Right atrium auricular region (tissue), 2 donors: ENCODE measurements at regions not wholly inside any gene's neighbourhood (a gene's known extent, or its start where the extent isn't known, plus 50 kb on each side); places are given as distances from the start of the nearest gene placed in this dataset.

Experiments used
- DNase-seq: peaks from one replicate; pipeline ENCODE4 v3.0.0-alpha.2; 2019; ENCODE audit warnings: low spot score
- H3K27ac ChIP-seq, 2 donors: fragments of 200-600 bp; sonication (generic); 1 replicate in 1 of 2; 2 replicates in 1 of 2; pipeline ENCODE4 v1.5.1; 2016 to 2019
- H3K27me3 ChIP-seq, 2 donors: fragments of 200-600 bp; sonication (generic); one replicate each; pipeline versions ENCODE4 v1.5.1 to v1.6.0; 2017 to 2019
- H3K36me3 ChIP-seq: fragments of 200-600 bp; sonication (generic); one replicate; pipeline ENCODE4 v1.5.1; 2016
- H3K4me1 ChIP-seq, 2 donors: fragments of 200-600 bp; sonication (generic); one replicate each; pipeline versions ENCODE4 v1.5.1 to v1.6.0; 2017 to 2019
- H3K4me3 ChIP-seq, 2 donors: fragments of 200-600 bp; sonication (generic); 1 replicate in 1 of 2; 2 replicates in 1 of 2; pipeline ENCODE4 v1.5.1; 2017 to 2019; ENCODE audit warnings: mild to moderate bottlenecking in 1 of 2, moderate library complexity in 1 of 2
- H3K9me3 ChIP-seq, 2 donors: fragments of 200-600 bp; sonication (generic); one replicate each; pipeline ENCODE4 v1.5.1; 2019
- TF ChIP-seq, protein P1 (sequence below), 2 donors: fragments of 200-600 bp; sonication (generic); IDR thresholded peaks; one replicate each; pipeline ENCODE4 v1.5.1; 2019; ENCODE audit warnings: antibody characterized with exemption in 2 of 2

GRCh38 chr5:120848883-120849282 lies 384.8 kb downstream of the PRR16 start:
- TF ChIP-seq, protein P1, sequence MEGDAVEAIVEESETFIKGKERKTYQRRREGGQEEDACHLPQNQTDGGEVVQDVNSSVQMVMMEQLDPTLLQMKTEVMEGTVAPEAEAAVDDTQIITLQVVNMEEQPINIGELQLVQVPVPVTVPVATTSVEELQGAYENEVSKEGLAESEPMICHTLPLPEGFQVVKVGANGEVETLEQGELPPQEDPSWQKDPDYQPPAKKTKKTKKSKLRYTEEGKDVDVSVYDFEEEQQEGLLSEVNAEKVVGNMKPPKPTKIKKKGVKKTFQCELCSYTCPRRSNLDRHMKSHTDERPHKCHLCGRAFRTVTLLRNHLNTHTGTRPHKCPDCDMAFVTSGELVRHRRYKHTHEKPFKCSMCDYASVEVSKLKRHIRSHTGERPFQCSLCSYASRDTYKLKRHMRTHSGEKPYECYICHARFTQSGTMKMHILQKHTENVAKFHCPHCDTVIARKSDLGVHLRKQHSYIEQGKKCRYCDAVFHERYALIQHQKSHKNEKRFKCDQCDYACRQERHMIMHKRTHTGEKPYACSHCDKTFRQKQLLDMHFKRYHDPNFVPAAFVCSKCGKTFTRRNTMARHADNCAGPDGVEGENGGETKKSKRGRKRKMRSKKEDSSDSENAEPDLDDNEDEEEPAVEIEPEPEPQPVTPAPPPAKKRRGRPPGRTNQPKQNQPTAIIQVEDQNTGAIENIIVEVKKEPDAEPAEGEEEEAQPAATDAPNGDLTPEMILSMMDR (IDR thresholded peaks at IDR 0.05): no peak
- no peaks in the 10 kb centered on the region for H3K27me3 ChIP-seq
- no peak for DNase-seq
- H3K9me3 ChIP-seq: no peaks in the 10 kb centered on the region
- no peaks in the 10 kb centered on the region for H3K36me3 ChIP-seq
- no peaks in the 10 kb centered on the region for H3K4me1 ChIP-seq
- no peak overlapping the region for H3K27ac ChIP-seq
- H3K4me3 ChIP-seq: no peak overlapping the region

GRCh38 chr5:120852222-120852860 lies 388.2 kb downstream of the PRR16 start:
- no peak for DNase-seq
- Histone ChIP-seq H3K4me3 (no peak overlapping the region), H3K4me1 (no peaks in the 10 kb centered on the region), H3K27ac (no peak overlapping the region), H3K27me3 (no peaks in the 10 kb centered on the region), H3K36me3 (no peaks in the 10 kb centered on the region), H3K9me3 (no peaks in the 10 kb centered on the region)
- TF ChIP-seq, protein P1 (IDR thresholded peaks at IDR 0.05): no peak

GRCh38 chr5:120866997-120867396 lies 402.9 kb downstream of the PRR16 start:
- no peak for DNase-seq
- H3K4me3 ChIP-seq: no peak overlapping the region
- no peaks in the 10 kb centered on the region for H3K36me3 ChIP-seq
- no peak overlapping the region for H3K27ac ChIP-seq
- H3K4me1 ChIP-seq: no peaks in the 10 kb centered on the region
- TF ChIP-seq, protein P1 (IDR thresholded peaks at IDR 0.05): no peak
- no peaks in the 10 kb centered on the region for H3K27me3 ChIP-seq
- no peaks in the 10 kb centered on the region for H3K9me3 ChIP-seq

- TF ChIP-seq, protein P1 (IDR thresholded peaks at IDR 0.05): no peak
Observed at GRCh38 chr5:120869831-120870230, 405.7 kb downstream of the PRR16 start.

DNA sequence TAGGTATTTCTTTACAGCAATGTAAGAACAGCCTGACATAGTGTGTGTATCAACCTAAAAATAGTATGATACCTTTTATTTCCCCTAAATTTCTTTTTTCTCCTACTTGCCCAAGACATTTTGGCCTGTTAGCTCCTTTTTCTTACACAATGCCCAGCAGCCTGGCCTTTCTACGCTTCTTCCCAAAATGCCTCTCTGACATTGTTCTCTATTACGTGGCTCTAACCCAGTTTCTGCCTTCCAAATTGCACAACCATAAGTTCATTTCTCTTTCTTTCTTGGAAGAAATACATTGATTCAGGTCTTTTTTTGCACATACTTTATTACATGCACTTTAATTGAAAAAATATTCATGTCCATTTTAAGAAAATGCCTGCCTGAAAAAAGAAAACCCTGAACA lies 408.2 kb downstream of the PRR16 start:
- TF ChIP-seq, protein P1 (IDR thresholded peaks at IDR 0.05): no peak
- no peaks in the 10 kb centered on the region for H3K27me3 ChIP-seq
- no peaks in the 10 kb centered on the region for H3K4me1 ChIP-seq
- H3K9me3 ChIP-seq: no peaks in the 10 kb centered on the region
- H3K4me3 ChIP-seq: no peak overlapping the region
- DNase-seq: no peak
- H3K27ac ChIP-seq: no peak overlapping the region
- no peaks in the 10 kb centered on the region for H3K36me3 ChIP-seq

More at GRCh38 chr5:120869831-120870230, 405.7 kb downstream of the PRR16 start:
- no peak overlapping the region for H3K4me3 ChIP-seq
- DNase-seq: no peak
- H3K4me1 ChIP-seq: no peaks in the 10 kb centered on the region
- H3K9me3 ChIP-seq: no peaks in the 10 kb centered on the region
- no peaks in the 10 kb centered on the region for H3K36me3 ChIP-seq
- H3K27me3 ChIP-seq: no peaks in the 10 kb centered on the region
- no peak overlapping the region for H3K27ac ChIP-seq

DNA sequence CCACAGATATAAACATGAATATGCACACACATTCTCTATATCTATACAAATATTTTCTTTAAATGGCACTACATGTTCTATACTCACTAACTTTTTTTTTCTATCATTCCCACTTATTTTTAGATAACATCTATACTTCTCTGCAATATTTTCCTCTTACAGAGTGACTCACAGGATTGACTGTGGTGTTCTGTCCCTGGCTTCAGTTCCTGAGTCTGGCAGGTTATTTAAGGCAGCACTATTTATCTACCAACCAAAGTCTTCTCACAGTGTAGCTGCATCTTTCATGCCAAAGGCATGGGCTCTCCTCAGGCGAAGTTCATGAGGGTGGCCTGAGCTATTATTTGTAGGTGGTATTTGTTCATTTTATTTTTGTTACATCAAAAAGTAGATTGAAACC lies 409.0 kb downstream of the PRR16 start:
- no peak for DNase-seq
- Histone ChIP-seq H3K36me3 (no peaks in the 10 kb centered on the region), H3K9me3 (no peaks in the 10 kb centered on the region), H3K4me1 (no peaks in the 10 kb centered on the region), H3K27ac (no peak overlapping the region), H3K27me3 (no peaks in the 10 kb centered on the region), H3K4me3 (no peak overlapping the region)
- TF ChIP-seq, protein P1 (IDR thresholded peaks at IDR 0.05): no peak
